Liver (tissue), 3 donors: ENCODE measurements at regions not wholly inside any gene's neighbourhood (a gene's known extent, or its start where the extent isn't known, plus 50 kb on each side); places are given as distances from the start of the nearest gene placed in this dataset.

Source experiments
- GABPA ChIP-seq, 2 donors: IDR thresholded peaks in 1 of 2; conservative IDR thresholded peaks in 1 of 2; 2 replicates each; pipeline ENCODE4 v1.6.1; 2016; ENCODE audit warnings: antibody characterized with exemption in 2 of 2, mild to moderate bottlenecking in 1 of 2, moderate library complexity in 1 of 2
- JUND ChIP-seq, 2 donors: IDR thresholded peaks; 2 replicates each; pipeline ENCODE4 v1.6.1; 2016; ENCODE audit warnings: antibody characterized with exemption in 2 of 2
- RAD21 ChIP-seq, 2 donors: IDR thresholded peaks; 2 replicates each; pipeline ENCODE4 v1.6.1; 2016; ENCODE audit warnings: antibody characterized with exemption in 2 of 2, mild to moderate bottlenecking in 2 of 2
- TAF1 ChIP-seq: conservative IDR thresholded peaks from 2 replicates; pipeline ENCODE4 v1.6.1; 2016; ENCODE audit warnings: antibody characterized with exemption, mild to moderate bottlenecking
- TF ChIP-seq, protein P1 (sequence below): fragments of 150-350 bp; IDR thresholded peaks from 2 replicates; pipeline ENCODE4 v1.5.1; 2017; ENCODE audit warnings: improper control_type of control experiment, low read depth, low read length; ENCODE audit not compliant: missing input control
- TF ChIP-seq, protein P2 (sequence below): IDR thresholded peaks from 2 replicates; pipeline ENCODE4 v1.6.1; 2016; ENCODE audit warnings: antibody characterized with exemption, mild to moderate bottlenecking
- donor health status: healthy.
- donor health status: healthy.

DNA sequence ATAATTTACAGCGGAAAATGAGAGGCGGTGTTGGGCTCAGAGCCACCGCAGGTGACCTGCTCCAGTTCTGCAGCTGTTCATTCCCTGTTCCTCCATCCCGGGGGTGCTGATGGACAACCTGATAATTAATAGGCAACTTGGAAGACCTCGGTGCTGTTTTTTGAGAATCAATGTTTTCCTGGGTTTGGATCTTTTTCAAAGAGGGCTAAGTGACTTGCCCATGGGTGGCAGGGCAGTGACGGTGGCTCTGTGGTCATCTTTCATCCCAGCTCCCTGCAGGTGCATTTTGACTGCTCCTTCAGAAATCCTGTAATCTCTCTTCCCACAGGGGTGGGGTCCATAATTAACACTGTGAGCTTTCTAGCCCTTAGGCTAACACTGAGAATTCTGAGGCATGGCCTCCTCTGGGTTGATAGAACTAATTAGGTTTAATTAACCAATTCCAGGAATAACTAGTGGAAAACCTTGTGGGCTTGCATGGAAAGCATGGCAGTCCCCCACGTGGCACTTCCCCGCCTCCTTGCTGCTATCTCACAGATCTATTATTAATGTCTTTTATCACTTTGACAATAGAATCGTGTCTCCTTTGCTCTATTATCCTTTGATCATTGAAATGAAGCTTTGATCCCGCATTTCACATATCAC, 217.9 kb downstream of the GLRX3 start:
- TF ChIP-seq JUND (IDR thresholded peaks at IDR 0.05) = no peak
- TF ChIP-seq, protein P1, sequence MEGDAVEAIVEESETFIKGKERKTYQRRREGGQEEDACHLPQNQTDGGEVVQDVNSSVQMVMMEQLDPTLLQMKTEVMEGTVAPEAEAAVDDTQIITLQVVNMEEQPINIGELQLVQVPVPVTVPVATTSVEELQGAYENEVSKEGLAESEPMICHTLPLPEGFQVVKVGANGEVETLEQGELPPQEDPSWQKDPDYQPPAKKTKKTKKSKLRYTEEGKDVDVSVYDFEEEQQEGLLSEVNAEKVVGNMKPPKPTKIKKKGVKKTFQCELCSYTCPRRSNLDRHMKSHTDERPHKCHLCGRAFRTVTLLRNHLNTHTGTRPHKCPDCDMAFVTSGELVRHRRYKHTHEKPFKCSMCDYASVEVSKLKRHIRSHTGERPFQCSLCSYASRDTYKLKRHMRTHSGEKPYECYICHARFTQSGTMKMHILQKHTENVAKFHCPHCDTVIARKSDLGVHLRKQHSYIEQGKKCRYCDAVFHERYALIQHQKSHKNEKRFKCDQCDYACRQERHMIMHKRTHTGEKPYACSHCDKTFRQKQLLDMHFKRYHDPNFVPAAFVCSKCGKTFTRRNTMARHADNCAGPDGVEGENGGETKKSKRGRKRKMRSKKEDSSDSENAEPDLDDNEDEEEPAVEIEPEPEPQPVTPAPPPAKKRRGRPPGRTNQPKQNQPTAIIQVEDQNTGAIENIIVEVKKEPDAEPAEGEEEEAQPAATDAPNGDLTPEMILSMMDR = no peak
- no peak for TF ChIP-seq TAF1
- TF ChIP-seq, protein P2, sequence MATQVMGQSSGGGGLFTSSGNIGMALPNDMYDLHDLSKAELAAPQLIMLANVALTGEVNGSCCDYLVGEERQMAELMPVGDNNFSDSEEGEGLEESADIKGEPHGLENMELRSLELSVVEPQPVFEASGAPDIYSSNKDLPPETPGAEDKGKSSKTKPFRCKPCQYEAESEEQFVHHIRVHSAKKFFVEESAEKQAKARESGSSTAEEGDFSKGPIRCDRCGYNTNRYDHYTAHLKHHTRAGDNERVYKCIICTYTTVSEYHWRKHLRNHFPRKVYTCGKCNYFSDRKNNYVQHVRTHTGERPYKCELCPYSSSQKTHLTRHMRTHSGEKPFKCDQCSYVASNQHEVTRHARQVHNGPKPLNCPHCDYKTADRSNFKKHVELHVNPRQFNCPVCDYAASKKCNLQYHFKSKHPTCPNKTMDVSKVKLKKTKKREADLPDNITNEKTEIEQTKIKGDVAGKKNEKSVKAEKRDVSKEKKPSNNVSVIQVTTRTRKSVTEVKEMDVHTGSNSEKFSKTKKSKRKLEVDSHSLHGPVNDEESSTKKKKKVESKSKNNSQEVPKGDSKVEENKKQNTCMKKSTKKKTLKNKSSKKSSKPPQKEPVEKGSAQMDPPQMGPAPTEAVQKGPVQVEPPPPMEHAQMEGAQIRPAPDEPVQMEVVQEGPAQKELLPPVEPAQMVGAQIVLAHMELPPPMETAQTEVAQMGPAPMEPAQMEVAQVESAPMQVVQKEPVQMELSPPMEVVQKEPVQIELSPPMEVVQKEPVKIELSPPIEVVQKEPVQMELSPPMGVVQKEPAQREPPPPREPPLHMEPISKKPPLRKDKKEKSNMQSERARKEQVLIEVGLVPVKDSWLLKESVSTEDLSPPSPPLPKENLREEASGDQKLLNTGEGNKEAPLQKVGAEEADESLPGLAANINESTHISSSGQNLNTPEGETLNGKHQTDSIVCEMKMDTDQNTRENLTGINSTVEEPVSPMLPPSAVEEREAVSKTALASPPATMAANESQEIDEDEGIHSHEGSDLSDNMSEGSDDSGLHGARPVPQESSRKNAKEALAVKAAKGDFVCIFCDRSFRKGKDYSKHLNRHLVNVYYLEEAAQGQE = no peak
- TF ChIP-seq RAD21 (IDR thresholded peaks at IDR 0.05) = no peak
- no peak for TF ChIP-seq GABPA (IDR thresholded peaks at IDR 0.05 in 1 of 2, conservative IDR thresholded peaks at IDR 0.05 in 1 of 2)
